DMS 273 (cell line): ENCODE measurements at regions not wholly inside any gene's neighbourhood (a gene's known extent, or its start where the extent isn't known, plus 50 kb on each side); places are given as distances from the start of the nearest gene placed in this dataset.

ENCODE experiments used
- DNase-seq: peaks from one replicate; lab custom pipeline; 2025; ENCODE audit not compliant: unreplicated experiment; lab: John Stamatoyannopoulos, UW

DNA sequence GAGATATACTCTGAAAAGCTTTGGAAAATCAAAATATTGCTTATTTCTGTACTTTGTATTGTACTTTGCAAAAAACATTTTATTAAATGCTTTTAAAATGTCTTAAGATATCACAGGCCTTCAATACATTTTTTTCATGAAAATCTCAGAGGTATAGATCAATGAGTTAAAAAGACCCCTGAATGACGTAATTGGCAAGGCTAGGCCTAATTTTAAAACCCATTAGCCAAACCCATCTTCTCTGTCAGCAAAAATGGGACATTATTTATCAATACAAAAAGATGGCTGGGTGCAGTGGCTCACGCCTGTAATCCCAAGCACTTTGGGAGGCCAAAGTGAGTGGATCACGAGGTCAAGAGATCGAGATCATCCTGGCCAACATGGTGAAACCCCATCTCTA, 84.8 kb upstream of the PAK5 start:
- DNase-seq, result no peak

DNA sequence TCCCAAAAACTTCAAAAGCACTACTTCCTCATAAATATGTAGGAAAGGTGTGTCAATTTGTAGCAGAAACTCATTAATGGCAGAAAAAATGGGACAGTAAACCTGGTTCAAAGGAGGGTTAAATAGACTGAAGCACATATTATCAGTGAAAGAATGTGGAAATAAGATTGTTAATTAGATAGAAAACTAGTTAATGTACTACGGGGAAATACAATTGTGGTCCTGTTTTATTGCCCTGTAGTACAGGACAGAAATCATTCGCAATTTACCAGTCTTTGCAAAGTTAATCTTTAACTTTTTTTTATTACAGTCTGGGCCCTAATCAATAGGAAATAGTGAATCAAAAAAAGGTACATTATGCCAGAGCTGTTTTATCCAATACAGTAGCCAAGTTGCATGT, 82.0 kb upstream of the PAK5 start:
- DNase-seq, result no peak

DNA sequence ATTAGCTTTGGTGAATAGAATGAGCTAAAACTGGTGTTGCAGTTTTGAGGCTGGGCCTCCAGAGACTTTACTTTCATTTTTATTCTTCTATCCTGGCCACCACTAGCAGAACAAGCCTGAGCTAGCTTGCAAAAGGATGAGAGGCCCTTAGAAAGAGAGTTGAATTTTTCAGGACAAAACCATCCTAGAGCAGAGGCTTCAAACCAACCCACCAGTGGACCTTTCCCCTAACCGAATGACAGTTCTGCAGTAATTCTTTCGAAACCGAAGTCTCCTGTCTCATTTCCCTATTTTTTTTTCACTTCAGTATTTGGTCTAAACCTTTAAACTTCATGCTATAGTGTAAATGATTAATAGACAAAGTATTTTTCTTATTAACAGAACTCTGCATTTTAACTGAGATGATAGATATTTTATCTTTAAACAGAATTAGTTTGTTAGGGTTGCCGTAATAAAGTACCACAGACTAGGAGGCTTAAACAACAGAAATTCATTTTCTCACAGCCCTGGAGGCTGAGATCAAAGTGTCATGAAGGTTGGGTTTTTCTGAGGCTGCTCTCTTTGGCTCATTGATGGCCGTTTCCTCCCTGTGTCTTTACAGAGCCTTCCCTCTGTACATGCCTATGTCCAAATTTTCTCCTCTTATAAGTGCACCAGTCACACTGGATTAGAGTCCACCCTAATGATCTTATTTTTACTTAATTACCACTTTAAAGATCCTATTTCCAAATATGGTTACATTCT, 80.6 kb upstream of the PAK5 start:
- no peak for DNase-seq

DNA sequence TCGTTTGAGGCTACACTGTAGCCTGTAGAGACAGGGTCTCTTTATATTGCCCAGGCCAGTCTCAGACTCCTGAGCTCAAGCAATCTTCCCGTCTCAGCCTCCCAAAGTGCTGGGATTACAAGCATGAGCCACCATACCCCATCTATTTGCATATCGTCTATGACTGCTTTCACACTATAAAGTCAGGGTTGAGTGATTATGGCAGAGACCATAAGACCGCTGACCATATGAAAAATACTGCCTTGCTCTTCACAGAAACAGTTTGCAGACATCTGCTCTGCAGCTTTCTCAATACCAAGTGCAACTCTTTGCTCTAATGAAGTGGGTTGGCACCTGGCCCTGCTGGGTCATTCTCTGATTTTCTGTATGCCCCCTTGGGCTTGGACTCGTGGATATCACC, 79.5 kb upstream of the PAK5 start:
- no peak for DNase-seq

DNA sequence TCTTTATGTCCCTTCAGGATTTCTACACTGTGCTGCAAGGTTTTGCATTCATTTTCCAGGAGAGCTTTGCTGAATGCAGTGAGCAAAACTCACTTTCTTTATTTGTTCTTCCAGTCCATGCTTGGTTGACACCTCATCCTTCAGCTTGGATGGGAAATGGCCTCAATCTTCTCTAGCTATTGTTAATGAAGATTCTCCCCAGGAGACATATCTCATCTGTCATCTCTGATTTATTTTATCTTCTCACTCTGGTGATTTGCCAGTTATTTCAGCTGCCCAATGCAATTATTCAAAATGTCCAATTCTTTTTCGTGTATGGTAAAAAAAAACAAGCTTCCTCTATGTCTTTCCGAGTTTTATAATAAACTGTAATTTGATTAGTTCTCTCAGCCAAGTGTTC, 77.9 kb upstream of the PAK5 start:
- DNase-seq, result no peak

DNA sequence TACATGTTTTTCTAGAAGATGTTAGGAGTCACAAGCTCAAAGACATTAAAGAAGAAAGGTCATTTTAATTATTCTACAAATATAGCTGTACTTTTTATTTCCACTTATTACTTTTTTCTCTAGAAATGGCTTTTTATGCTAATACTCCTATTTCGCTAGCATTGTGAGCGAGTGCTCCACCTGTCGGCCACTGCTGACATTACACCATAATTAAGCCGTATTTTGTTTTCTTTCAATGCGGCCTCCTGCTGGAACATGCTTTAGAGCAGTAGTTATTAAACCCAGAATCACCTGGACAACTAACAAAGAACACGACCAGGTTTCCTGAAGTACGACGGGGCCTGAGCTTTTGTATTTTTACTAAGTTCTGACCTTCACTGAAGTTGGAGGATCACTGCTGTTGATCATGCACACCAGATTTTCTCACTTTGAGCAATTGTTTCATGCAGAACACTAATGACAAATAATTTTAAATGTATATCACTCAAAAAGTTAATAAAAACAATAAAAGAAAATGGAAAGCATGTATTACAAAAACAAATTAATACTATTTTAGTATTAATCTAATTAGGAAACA, 74.1 kb upstream of the PAK5 start:
- DNase-seq, result peak; percentile 65

DNA sequence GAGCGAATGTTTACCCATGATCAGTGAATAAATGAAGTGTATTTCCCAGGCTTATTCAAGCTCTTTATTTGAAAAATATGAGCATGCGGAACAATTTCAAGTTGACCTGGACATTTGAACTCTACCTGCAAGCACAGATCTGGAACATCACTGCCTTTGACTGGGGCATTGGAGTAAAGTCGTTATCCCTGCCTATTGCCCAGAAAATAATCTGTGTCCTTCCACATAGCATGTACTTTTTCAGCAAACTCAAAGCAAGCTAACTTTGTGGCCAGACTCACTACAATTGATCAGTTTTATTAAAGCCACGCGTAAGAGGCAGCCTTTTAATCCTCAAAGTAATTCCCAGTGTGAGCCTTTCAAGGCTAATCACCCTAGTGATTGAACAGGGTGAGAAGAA, 73.4 kb upstream of the PAK5 start:
- DNase-seq, result no peak

DNA sequence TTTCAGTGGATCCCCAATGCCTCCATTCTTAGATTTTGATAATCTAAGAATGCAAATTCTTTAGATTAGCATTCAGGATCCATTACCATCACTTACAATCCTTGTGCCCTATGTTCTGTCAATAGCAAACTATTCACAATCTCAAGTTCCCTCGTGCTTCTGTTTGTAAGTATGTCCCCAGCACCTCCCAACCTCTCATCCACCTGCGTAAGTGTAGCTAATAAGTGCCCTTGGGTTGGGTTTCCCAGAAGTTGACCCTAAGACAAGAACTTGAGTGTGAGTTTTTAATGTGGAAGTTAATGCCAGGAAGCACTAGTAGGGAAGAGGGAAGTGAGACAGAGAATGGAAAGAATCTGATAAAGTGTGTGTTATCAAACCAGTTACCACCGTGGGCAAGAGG, 72.6 kb upstream of the PAK5 start:
- DNase-seq, result no peak

DNA sequence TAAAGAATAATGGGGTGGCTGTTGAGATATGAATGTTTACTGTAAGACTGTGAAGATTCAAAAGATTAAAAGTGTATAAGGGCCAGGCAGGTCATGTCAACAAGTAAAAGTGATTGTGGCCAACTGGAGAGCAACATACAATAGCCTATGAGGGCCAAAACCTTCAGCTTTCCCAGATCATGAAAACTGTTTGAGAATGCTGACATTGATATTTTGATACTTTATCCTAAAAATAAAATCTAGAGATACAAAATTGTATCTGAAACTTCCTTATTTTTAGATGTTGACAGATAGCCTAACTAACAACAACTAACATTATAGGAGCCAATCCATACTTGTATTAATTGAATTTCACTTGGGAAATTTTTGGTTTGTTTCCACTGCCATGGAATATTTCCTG, 70.3 kb upstream of the PAK5 start:
- no peak for DNase-seq

DNA sequence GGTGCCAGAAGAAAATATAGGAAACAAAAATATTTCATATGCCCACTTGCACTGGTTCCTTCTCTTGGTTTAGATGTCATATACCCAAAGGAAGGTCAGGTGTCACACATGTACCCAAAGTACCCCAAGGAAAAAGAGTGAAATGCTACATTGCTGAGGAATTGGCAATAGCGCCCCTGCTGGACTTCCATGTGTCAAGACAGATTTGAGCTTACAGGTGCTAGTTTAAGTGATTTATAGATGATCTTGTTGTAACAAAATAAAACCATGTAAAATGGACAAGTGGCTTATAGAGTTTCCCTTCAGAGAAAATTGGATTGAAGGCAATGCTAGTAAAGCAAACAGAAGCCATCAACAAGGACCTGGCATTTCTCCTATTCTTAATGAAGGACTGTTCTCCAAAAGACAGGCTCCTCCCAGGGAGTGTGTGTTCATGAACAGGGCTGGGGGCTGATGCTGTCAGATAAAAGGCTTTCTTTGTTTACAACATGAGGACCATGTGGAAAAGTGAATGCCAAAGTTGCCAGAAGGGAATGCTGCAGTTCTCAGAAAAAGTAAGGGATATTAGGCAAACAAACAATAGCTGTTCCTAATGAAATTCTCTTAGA, 64.3 kb upstream of the PAK5 start:
- DNase-seq, result peak; percentile 26

DNA sequence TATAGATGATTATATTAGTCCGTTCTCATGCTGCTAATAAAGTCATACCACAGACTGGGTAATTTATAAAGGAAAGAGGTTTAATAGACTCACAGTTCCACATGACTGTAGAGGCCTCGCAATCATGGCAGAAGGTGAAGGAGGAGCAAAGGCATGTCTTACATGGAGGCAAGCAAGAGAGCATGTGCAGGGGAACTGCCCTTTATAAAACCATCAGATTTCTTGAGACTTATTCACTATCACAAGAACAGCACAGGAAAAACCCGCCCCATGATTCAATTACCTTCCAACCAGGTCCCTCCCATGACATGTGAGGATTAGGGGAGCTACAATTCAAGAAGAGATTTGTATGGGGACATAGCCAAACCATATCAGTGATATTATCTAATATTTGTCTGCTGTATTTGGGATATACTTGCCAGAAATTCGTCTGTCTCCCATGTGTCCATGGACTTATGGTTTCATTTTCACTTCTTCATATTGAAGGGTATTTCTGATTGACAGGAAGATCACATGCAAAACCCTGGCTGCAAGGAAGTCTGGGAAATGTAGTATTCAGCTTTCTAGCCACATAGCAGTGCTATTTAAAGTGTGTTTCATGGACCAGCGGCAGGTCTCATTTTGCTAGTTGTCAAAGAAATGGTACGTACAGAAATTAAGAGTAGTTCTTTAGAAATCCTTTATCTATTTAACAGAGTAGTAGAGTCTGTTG, 50.5 kb upstream of the PAK5 start:
- DNase-seq, result peak; percentile 12
